Endodermal cell (in vitro differentiated cells): ENCODE measurements at regions not wholly inside any gene's neighbourhood (a gene's known extent, or its start where the extent isn't known, plus 50 kb on each side); places are given as distances from the start of the nearest gene placed in this dataset.

Experiments
- DNase-seq: peaks from one replicate; pipeline ENCODE4 v3.0.0-alpha.2; 2017
- H3K27ac ChIP-seq: 2 replicates; pipeline ENCODE4 v1.5.1; 2013; ENCODE audit warnings: mild to moderate bottlenecking, low read depth, low read length, moderate library complexity
- H3K27me3 ChIP-seq: 2 replicates; pipeline ENCODE4 v1.6.1; 2013; ENCODE audit warnings: mild to moderate bottlenecking, low read length, moderate library complexity; ENCODE audit not compliant: insufficient read depth, control insufficient read depth, poor library complexity, severe bottlenecking
- H3K36me3 ChIP-seq: 2 replicates; pipeline ENCODE4 v1.7.0; 2013; ENCODE audit warnings: mild to moderate bottlenecking, low read length, moderate library complexity; ENCODE audit not compliant: control insufficient read depth, insufficient read depth
- H3K4me1 ChIP-seq: one replicate; pipeline ENCODE4 v1.7.0; 2013; ENCODE audit warnings: low read length; ENCODE audit not compliant: control insufficient read depth, insufficient read depth
- H3K4me3 ChIP-seq: 2 replicates; pipeline ENCODE4 v1.5.1; 2013; ENCODE audit warnings: mild to moderate bottlenecking, low read length, moderate library complexity
- H3K9ac ChIP-seq: 2 replicates; pipeline ENCODE4 v1.6.1; 2013; ENCODE audit warnings: mild to moderate bottlenecking, low read length, moderate library complexity; ENCODE audit not compliant: poor library complexity, severe bottlenecking; ENCODE audit errors: extremely low read depth
- H3K9me3 ChIP-seq: 2 replicates; pipeline ENCODE4 v1.6.1; 2013; ENCODE audit warnings: mild to moderate bottlenecking, low read length, moderate library complexity; ENCODE audit not compliant: control insufficient read depth
- H3K27ac Mint-ChIP-seq: 2 replicates; pipeline ENCODE4 v1.8.0; 2020; ENCODE audit warnings: mixed read lengths
- H3K27me3 Mint-ChIP-seq: 2 replicates; pipeline ENCODE4 v1.8.0; 2021; ENCODE audit warnings: mild to moderate bottlenecking, mixed read lengths; ENCODE audit not compliant: insufficient read depth
- H3K36me3 Mint-ChIP-seq: 2 replicates; pipeline ENCODE4 v1.8.0; 2020; ENCODE audit warnings: low read depth, mixed read lengths
- H3K4me1 Mint-ChIP-seq: 2 replicates; pipeline ENCODE4 v1.8.0; 2020; ENCODE audit warnings: mixed read lengths
- H3K4me3 Mint-ChIP-seq: 2 replicates; pipeline ENCODE4 v1.8.0; 2020; ENCODE audit warnings: mild to moderate bottlenecking, moderate library complexity, mixed read lengths
- H3K9me3 Mint-ChIP-seq: 2 replicates; pipeline ENCODE4 v1.8.0; 2020; ENCODE audit warnings: mild to moderate bottlenecking, mixed read lengths
- CTCF ChIP-seq: fragments of 200-600 bp; sonication (generic); conservative IDR thresholded peaks from 2 replicates; pipeline ENCODE4 v1.5.0; 2021; ENCODE audit warnings: antibody characterized with exemption, mild to moderate bottlenecking
- WGBS, 2 experiments: methylation state at CpG; one replicate each; pipeline versions ENCODE4 v1.1.5 to v1.1.7; 2013; ENCODE audit warnings: missing lambda C conversion rate in 2 of 2, mixed read lengths in 1 of 2; ENCODE audit not compliant: insufficient coverage in 1 of 2, insufficient read length in 1 of 2; 5-methylcytosine and 5-hydroxymethylcytosine counted together

- Mint-ChIP-seq H3K4me3 (no peak overlapping the region), H3K4me1 (peaks cover 11% of the 10 kb centered on the region), H3K27ac (no peak overlapping the region), H3K27me3 (no peaks in the 10 kb centered on the region), H3K9me3 (peaks cover 29% of the 10 kb centered on the region), H3K36me3 (no peaks in the 10 kb centered on the region)
- no peak overlapping the region for H3K4me3 ChIP-seq
- TF ChIP-seq CTCF, result no peak
- no peak for DNase-seq
- H3K9ac ChIP-seq, result no peak overlapping the region
- 77% methylated on average over 1 of the region's 3 CpGs; no CpG with 5 or more reads in 1 of the 2 experiments for WGBS, 2 experiments
- no peaks in the 10 kb centered on the region for H3K36me3 ChIP-seq
- no peaks in the 10 kb centered on the region for H3K9me3 ChIP-seq
- H3K27me3 ChIP-seq, result no peaks in the 10 kb centered on the region
- no peaks in the 10 kb centered on the region for H3K4me1 ChIP-seq
- H3K27ac ChIP-seq, result no peak overlapping the region
Measured at GRCh38 chrX:69094977-69095669, 70.1 kb downstream of the PJA1 start.

- Histone ChIP-seq H3K9ac (no peak overlapping the region), H3K4me3 (no peak overlapping the region), H3K27me3 (no peaks in the 10 kb centered on the region), H3K36me3 (no peaks in the 10 kb centered on the region), H3K9me3 (no peaks in the 10 kb centered on the region), H3K27ac (no peak overlapping the region), H3K4me1 (no peaks in the 10 kb centered on the region)
- Mint-ChIP-seq H3K4me1 (peaks cover 11% of the 10 kb centered on the region), H3K36me3 (no peaks in the 10 kb centered on the region), H3K27me3 (no peaks in the 10 kb centered on the region), H3K9me3 (peaks cover 24% of the 10 kb centered on the region), H3K27ac (no peak overlapping the region), H3K4me3 (no peak overlapping the region)
- TF ChIP-seq CTCF, result peak; percentile 75
- 70 to 84% methylated on average over 4 to 19 of the region's 19 CpGs for WGBS, 2 experiments
- peak; percentile 82 for DNase-seq
Measured at GRCh38 chrX:69093960-69094871, 71.0 kb downstream of the PJA1 start.

- no peak overlapping the region for H3K27ac ChIP-seq
- Mint-ChIP-seq H3K4me3 (no peak overlapping the region), H3K27ac (no peak overlapping the region), H3K4me1 (peaks cover 6% of the 10 kb centered on the region), H3K27me3 (no peaks in the 10 kb centered on the region), H3K9me3 (peaks cover 32% of the 10 kb centered on the region), H3K36me3 (no peaks in the 10 kb centered on the region)
- no peaks in the 10 kb centered on the region for H3K4me1 ChIP-seq
- H3K27me3 ChIP-seq, result no peaks in the 10 kb centered on the region
- no peak for DNase-seq
- H3K9me3 ChIP-seq, result no peaks in the 10 kb centered on the region
- no peak for TF ChIP-seq CTCF
- H3K9ac ChIP-seq, result no peak overlapping the region
- no peak overlapping the region for H3K4me3 ChIP-seq
- H3K36me3 ChIP-seq, result no peaks in the 10 kb centered on the region
Measured at GRCh38 chrX:69090022-69090421, 75.2 kb downstream of the PJA1 start.
